Heart left ventricle (tissue), 13 donors: ENCODE measurements at regions not wholly inside any gene's neighbourhood (a gene's known extent, or its start where the extent isn't known, plus 50 kb on each side); places are given as distances from the start of the nearest gene placed in this dataset.

Experiments used
- CTCF ChIP-seq, 12 donors: fragments of 200-600 bp; sonication (generic) in 4 of 12; IDR thresholded peaks; one replicate each; pipeline versions ENCODE4 v1.5.0 to v1.8.0; 2018 to 2022; ENCODE audit warnings: antibody characterized with exemption in 12 of 12, mild to moderate bottlenecking in 5 of 12
- POLR2A ChIP-seq, 2 donors: fragments of 450-650 bp; IDR thresholded peaks; one replicate each; pipeline ENCODE4 v1.6.1; 2017; ENCODE audit warnings: antibody characterized with exemption in 2 of 2, mild to moderate bottlenecking in 2 of 2, moderate library complexity in 2 of 2
- donor health status: ischemic (EF 13 %, LVEDD 7.1; RV severe dilation, severe dysfunction).
- donor health status: DM: no; HTN: yes; CAD: no.
- donor health status: DM: no; HTN: no; CAD: no.
- donor health status: ischemic (EF 25% LVEDD 6.9; RV normal size, moderate dysfunction).
- donor health status: ischemic (EF 25% LVEDD 5.7; RV mildly dilated, moderate dysfunction).
- donor health status: ischemic (EF 35%, LVEDD 5.7; RV mildly dilated, moderate dysfunction).
- donor health status: nonischemic (EF 11% LVEDD 7.7; RV severe dilation, severe dysfunction).
- donor health status: DM: yes; HTN: yes; CAD: no.
- donor health status: PGD.
- donor health status: ischemic (EF 29% LVEDD 5.4; RV normal size, mild dysfunction).
- donor health status: nonischemic (EF 23%, LVEDD 6.1; RV moderate dilation, normal function).

GRCh38 chr7:37535841-37536240, 87.2 kb upstream of the ELMO1 start:
- no peak for TF ChIP-seq CTCF (IDR thresholded peaks at IDR 0.05)
- no peak for TF ChIP-seq POLR2A (IDR thresholded peaks at IDR 0.05)
